ENCODE measurements at regions not wholly inside any gene's neighbourhood (a gene's known extent, or its start where the extent isn't known, plus 50 kb on each side); places are given as distances from the start of the nearest gene placed in this dataset.

DNA sequence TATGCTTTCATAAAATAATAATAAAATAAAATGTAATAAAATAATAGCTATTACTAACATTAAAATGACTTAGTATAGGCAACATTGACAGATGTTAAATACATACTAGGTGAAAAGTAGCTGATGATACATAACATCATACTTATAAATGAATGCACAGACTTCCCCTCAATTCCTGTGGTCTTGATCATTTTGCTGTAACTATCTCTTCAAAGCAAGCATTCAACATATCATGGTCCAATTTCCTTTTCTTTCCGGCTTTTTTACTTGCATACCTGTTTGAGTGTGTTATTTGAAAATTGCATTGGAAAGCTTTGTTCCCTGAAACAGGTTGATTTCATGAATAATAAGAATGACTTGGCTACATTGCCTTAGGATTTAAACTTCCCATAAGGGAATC, 309.3 kb downstream of the HDGFL1 start:
- TF ChIP-seq CTCF (conservative IDR thresholded peaks at IDR 0.05) (no peak), EZH2 (IDR thresholded peaks at IDR 0.05; ENCODE audit: low read depth) (no peak)
